Dermis microvascular lymphatic vessel endothelial cell (primary cell): ENCODE measurements at regions not wholly inside any gene's neighbourhood (a gene's known extent, or its start where the extent isn't known, plus 50 kb on each side); places are given as distances from the start of the nearest gene placed in this dataset.

Experiments used
- DNase-seq, 2 donors: peaks; one replicate each; pipeline versions ENCODE4 v3.0.0 to v3.0.0-alpha.2; 2010; ENCODE audit warnings: low read depth in 2 of 2

- DNase-seq: no peak
Observed at GRCh38 chr1:103170609-103171008, 62.3 kb upstream of the COL11A1 start.

GRCh38 chr1:103162360-103162759 is 54.0 kb upstream of the COL11A1 start:
- DNase-seq: no peak

- no peak for DNase-seq
Observed at GRCh38 chr1:103160281-103160680, 52.0 kb upstream of the COL11A1 start.
